MM.1S (cell line): ENCODE measurements at regions not wholly inside any gene's neighbourhood (a gene's known extent, or its start where the extent isn't known, plus 50 kb on each side); places are given as distances from the start of the nearest gene placed in this dataset.

Source experiments
- DNase-seq: peaks from one replicate; pipeline ENCODE4 v3.0.0-alpha.2; 2015
- H2AFZ ChIP-seq: fragments of 300-600 bp; sonication (generic); 2 replicates; pipeline ENCODE4 v1.6.0; 2016; ENCODE audit warnings: antibody characterized with exemption, low read length
- H3F3A ChIP-seq: fragments of 300-600 bp; sonication (generic); 2 replicates; pipeline ENCODE4 v1.6.1; 2016; ENCODE audit warnings: mild to moderate bottlenecking, antibody characterized with exemption, low read length, moderate library complexity, mixed read lengths; ENCODE audit not compliant: insufficient read depth
- H3K27ac ChIP-seq: fragments of 300-600 bp; sonication (generic); 2 replicates; pipeline ENCODE4 v1.5.1; 2016; ENCODE audit warnings: mild to moderate bottlenecking, low read length
- H3K27me3 ChIP-seq: fragments of 300-600 bp; sonication (generic); replicated peaks from 2 replicates; pipeline ENCODE4 v1.6.0; 2016; ENCODE audit warnings: low read length; ENCODE audit not compliant: insufficient read depth
- H3K36me3 ChIP-seq: fragments of 300-600 bp; sonication (generic); replicated peaks from 2 replicates; pipeline ENCODE4 v1.6.1; 2016; ENCODE audit warnings: mild to moderate bottlenecking, low read length, mixed read lengths; ENCODE audit not compliant: insufficient read depth
- H3K4me1 ChIP-seq: fragments of 300-600 bp; sonication (generic); 2 replicates; pipeline ENCODE4 v1.6.1; 2016; ENCODE audit warnings: low read length, mixed read lengths
- H3K4me2 ChIP-seq: fragments of 300-600 bp; sonication (generic); 2 replicates; pipeline ENCODE4 v1.6.0; 2016; ENCODE audit warnings: low read depth, low read length
- H3K4me3 ChIP-seq: fragments of 300-600 bp; sonication (generic); 2 replicates; pipeline ENCODE4 v1.5.1; 2016; ENCODE audit warnings: low read length, mixed read lengths
- H3K79me2 ChIP-seq: fragments of 300-600 bp; sonication (generic); 2 replicates; pipeline ENCODE4 v1.6.1; 2016; ENCODE audit warnings: mixed run types, low read length, mixed read lengths
- H3K9ac ChIP-seq: fragments of 300-600 bp; sonication (generic); 2 replicates; pipeline ENCODE4 v1.6.1; 2016; ENCODE audit warnings: low read length, mixed read lengths
- H3K9me2 ChIP-seq: fragments of 300-600 bp; sonication (generic); replicated peaks from 2 replicates; pipeline ENCODE4 v1.6.1; 2016; ENCODE audit warnings: mild to moderate bottlenecking, low read length, mixed read lengths; ENCODE audit not compliant: insufficient read depth
- H3K9me3 ChIP-seq: fragments of 300-600 bp; sonication (generic); replicated peaks from 2 replicates; pipeline ENCODE4 v1.6.1; 2016; ENCODE audit warnings: mild to moderate bottlenecking, low read length, mixed read lengths; ENCODE audit not compliant: insufficient read depth
- H4K20me1 ChIP-seq: fragments of 300-600 bp; sonication (generic); 2 replicates; pipeline ENCODE4 v1.6.1; 2016; ENCODE audit warnings: mild to moderate bottlenecking, low read length, moderate library complexity, mixed read lengths; ENCODE audit not compliant: insufficient read depth
- EZH2 ChIP-seq: fragments of 300-600 bp; sonication (generic); optimal IDR thresholded peaks from 2 replicates; pipeline ENCODE3; 2017; ENCODE audit warnings: low read depth, mild to moderate bottlenecking, antibody characterized with exemption, low read length, mixed read lengths
- EZH2phosphoT487 ChIP-seq: fragments of 300-600 bp; sonication (generic); IDR thresholded peaks from 2 replicates; pipeline ENCODE4 v1.6.1; 2018; ENCODE audit warnings: antibody characterized with exemption, low read length
- TF ChIP-seq, protein P1 (sequence below): fragments of 300-600 bp; sonication (generic); IDR thresholded peaks from 2 replicates; pipeline ENCODE4 v1.5.1; 2016; ENCODE audit warnings: antibody characterized with exemption, low read length, mixed read lengths

DNA sequence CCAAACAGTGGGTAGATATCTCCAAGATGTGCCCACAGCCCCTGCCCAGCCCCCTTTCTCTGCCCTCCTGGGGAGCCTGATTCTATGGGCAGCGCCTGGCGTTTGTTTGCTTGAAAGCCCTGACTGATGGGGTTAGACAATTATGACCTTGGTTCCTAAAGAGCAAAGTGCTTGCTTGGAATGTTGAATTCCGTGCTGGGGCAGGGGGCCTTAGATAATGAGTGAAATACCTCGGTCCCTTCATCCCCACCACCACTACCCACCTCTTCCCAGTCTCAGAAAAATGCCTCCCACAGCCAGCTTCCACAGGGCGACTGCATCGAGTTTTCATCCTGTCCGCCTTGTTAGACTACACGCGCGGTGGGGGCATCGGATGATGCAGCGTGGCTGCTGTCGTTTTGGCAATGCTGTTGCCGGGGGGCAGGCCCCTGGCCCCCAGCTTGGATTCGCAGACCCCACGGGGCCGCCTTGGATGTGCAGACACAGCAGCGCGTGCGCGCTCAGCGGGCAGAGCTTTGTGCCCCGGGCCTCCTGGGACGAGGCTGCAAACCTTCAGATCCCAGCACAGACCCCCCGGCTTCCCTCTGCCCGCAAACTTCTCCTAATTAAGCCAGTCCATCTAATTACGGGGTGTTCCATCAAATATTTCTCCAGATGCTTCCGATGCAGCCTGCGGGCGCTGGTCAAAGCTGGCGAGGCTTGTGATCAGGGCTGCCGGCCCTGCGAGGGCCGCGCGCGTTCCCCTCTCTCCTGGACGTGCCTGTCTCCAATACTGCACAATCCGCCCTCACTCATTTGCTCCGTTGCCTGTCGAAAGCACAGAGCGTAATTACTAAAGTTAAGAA is 86.1 kb downstream of the LINC00237 start:
- Histone ChIP-seq H3K27ac (no peak overlapping the region), H3K4me2 (no peak overlapping the region), H3K9me3 (no peaks in the 10 kb centered on the region), H3K36me3 (no peaks in the 10 kb centered on the region), H3K9ac (no peak overlapping the region), H3K4me3 (no peak overlapping the region), H4K20me1 (no peaks in the 10 kb centered on the region), H2AFZ (no peak overlapping the region), H3K27me3 (no peaks in the 10 kb centered on the region), H3K79me2 (no peaks in the 10 kb centered on the region), H3K4me1 (no peaks in the 10 kb centered on the region), H3F3A (no peaks in the 10 kb centered on the region), H3K9me2 (no peaks in the 10 kb centered on the region)
- no peak for DNase-seq
- TF ChIP-seq, protein P1, sequence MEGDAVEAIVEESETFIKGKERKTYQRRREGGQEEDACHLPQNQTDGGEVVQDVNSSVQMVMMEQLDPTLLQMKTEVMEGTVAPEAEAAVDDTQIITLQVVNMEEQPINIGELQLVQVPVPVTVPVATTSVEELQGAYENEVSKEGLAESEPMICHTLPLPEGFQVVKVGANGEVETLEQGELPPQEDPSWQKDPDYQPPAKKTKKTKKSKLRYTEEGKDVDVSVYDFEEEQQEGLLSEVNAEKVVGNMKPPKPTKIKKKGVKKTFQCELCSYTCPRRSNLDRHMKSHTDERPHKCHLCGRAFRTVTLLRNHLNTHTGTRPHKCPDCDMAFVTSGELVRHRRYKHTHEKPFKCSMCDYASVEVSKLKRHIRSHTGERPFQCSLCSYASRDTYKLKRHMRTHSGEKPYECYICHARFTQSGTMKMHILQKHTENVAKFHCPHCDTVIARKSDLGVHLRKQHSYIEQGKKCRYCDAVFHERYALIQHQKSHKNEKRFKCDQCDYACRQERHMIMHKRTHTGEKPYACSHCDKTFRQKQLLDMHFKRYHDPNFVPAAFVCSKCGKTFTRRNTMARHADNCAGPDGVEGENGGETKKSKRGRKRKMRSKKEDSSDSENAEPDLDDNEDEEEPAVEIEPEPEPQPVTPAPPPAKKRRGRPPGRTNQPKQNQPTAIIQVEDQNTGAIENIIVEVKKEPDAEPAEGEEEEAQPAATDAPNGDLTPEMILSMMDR, result no peak
- TF ChIP-seq EZH2 (no peak), EZH2phosphoT487 (no peak)

DNA sequence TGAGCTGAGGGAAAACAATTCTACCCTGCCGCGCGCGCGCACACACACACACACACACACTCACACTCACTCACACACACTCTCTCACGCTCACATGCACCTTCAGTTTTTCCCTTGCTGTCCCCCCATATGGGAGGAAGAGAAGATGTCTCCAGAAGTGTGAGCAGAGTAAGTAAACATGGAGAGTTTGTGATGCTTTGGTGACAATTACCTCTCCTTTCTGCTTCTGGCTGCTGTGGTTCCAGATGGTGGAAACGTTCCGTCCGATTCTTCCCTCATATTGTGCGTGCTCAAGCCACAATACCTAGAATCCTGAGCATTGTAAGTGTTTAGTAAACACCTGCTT is 86.7 kb downstream of the LINC00237 start:
- Histone ChIP-seq H3K27me3 (no peaks in the 10 kb centered on the region), H3K36me3 (no peaks in the 10 kb centered on the region), H2AFZ (no peak overlapping the region), H3K4me2 (no peak overlapping the region), H3K27ac (no peak overlapping the region), H3F3A (no peaks in the 10 kb centered on the region), H4K20me1 (no peaks in the 10 kb centered on the region), H3K9me2 (no peaks in the 10 kb centered on the region), H3K4me3 (no peak overlapping the region), H3K4me1 (no peaks in the 10 kb centered on the region), H3K9me3 (no peaks in the 10 kb centered on the region), H3K9ac (no peak overlapping the region), H3K79me2 (no peaks in the 10 kb centered on the region)
- no peak for TF ChIP-seq EZH2phosphoT487
- TF ChIP-seq, protein P1, result no peak
- TF ChIP-seq EZH2, result no peak
- DNase-seq, result no peak

DNA sequence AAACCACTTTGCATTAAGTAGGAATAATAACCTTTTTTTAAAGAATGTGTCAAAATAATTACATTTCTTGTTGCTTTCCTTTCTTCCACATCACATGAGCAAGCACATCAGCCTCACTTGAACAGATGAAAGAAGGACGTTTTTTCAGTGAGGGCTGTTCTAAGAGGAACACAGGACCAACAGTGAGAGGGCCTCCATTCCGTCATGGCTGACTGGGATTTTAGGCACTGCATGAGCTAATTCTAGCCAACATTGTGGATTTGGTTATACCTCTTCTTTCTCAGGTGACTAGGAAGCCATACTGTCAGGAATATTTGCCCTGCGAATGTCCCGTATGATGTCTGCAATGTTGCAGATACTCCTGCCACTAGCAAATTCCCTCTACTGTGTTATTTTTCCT is 87.6 kb downstream of the LINC00237 start:
- Histone ChIP-seq H3K36me3 (no peaks in the 10 kb centered on the region), H3F3A (no peaks in the 10 kb centered on the region), H3K9me2 (no peaks in the 10 kb centered on the region), H2AFZ (no peak overlapping the region), H3K4me2 (no peak overlapping the region), H3K27ac (no peak overlapping the region), H4K20me1 (no peaks in the 10 kb centered on the region), H3K4me3 (no peak overlapping the region), H3K79me2 (no peaks in the 10 kb centered on the region), H3K9ac (no peak overlapping the region), H3K4me1 (no peaks in the 10 kb centered on the region), H3K27me3 (no peaks in the 10 kb centered on the region), H3K9me3 (no peaks in the 10 kb centered on the region)
- no peak for DNase-seq
- TF ChIP-seq EZH2, result no peak
- TF ChIP-seq EZH2phosphoT487, result no peak

DNA sequence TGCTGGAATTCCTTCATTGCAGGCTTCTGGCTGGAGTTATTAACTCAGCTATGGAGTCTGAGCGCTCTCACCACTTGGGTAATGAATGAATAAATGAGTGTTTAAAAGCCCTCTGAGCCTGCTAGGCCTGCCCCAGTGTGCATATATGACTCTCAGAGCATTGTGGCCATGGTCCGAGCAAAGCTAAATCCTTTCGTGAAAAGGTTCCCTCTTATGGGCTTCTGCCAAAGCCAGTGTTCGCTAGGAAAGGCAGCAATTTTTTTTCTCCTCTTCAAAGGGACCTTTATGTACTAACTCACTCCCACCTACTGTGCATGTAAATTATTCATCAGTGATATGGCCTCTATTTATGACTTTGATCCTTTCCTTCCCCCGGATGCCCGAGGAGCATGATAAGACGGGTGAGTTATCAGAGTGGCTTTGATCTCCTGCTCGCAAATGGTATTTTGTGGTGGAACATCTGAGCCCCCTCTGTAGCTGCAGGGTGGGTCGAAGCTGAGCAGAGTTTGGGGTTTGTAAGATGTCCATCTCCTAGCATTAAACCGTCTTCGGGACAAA is 88.6 kb downstream of the LINC00237 start:
- no peak for TF ChIP-seq EZH2
- TF ChIP-seq, protein P1, result no peak
- TF ChIP-seq EZH2phosphoT487, result no peak
- Histone ChIP-seq H2AFZ (no peak overlapping the region), H3K4me2 (no peak overlapping the region)

More for the DNA sequence above, 88.6 kb downstream of the LINC00237 start:
- Histone ChIP-seq H3K9me2 (no peaks in the 10 kb centered on the region), H4K20me1 (no peaks in the 10 kb centered on the region), H3K4me1 (no peaks in the 10 kb centered on the region), H3K9ac (no peak overlapping the region), H3K36me3 (no peaks in the 10 kb centered on the region), H3K27me3 (no peaks in the 10 kb centered on the region), H3F3A (no peaks in the 10 kb centered on the region), H3K4me3 (no peak overlapping the region), H3K79me2 (no peaks in the 10 kb centered on the region), H3K27ac (no peak overlapping the region), H3K9me3 (no peaks in the 10 kb centered on the region)
- DNase-seq, result no peak
